ENCODE measurements at regions not wholly inside any gene's neighbourhood (a gene's known extent, or its start where the extent isn't known, plus 50 kb on each side); places are given as distances from the start of the nearest gene placed in this dataset.
"Not testable (repeated sequence)": the region's sequence is repeated elsewhere in the genome, so short reads cannot be mapped to it uniquely, and the experiment has no call there.

DNA sequence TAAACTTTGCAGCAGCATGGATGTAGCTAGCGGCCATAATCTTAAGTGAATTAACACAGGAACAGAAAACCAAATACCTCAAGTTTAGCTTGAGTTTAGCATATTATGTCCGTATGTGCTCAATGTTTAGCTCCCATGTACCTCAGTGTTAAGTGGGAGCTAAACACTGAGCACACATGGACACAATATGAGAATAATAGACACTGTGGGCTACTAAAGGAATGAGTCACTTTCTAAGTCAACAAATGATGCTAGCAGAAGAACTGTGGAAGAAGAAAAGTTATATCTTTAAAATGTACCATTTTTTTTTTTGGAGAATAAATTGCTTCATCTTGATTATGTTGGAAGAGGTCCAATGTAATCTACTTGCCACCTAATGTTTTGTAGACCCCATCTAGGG, 1146.0 kb upstream of the SLC39A10 start:
- not testable (repeated sequence) for TF ChIP-seq CTCF (IDR thresholded peaks at IDR 0.05 in 8 of 11, conservative IDR thresholded peaks at IDR 0.05 in 3 of 11); POLR2A (IDR thresholded peaks at IDR 0.05); POLR2AphosphoS5 (IDR thresholded peaks at IDR 0.05)

All from spleen (tissue), 7 donors.